ENCODE measurements at regions not wholly inside any gene's neighbourhood (a gene's known extent, or its start where the extent isn't known, plus 50 kb on each side); places are given as distances from the start of the nearest gene placed in this dataset.
"Not testable (repeated sequence)": the region's sequence is repeated elsewhere in the genome, so short reads cannot be mapped to it uniquely, and the experiment has no call there.

GRCh38 chr14:104472073-104472472 lies 107.5 kb upstream of the C14orf180 start:
- DNase-seq = no peak

DNA sequence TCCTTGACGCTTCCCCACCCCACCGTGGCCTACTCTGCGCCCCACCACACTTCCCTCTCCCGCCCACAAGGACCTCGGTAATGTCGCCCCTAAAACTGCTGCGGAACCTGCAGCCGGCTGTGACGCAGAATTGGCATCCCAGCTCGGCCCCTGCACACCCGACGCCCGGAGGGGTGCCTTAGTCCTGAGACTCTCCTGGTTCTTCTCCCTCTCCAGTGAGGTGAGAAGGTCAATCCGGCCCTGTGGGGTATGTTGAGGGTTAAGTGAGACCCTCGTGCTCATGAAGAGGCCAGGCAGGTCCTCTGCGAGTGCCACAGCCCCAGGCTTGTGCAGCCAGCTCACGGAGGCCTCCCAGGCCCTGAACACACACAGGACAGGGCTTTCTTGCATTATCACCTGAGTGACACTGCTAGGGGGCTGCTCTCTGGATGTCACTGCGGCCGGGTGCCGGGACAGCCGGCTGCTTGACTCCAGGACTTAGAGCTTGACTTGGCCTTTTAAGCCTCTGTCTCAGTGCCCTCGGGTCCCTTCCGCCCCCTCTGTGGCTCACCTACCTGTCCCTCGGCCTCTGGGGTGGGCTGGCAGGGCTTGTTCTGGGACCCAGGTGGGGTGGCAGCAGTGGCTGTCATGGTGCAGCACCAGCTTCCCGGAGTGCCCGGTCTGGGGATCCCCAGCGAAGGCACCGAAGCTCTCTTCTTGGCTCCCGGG lies 106.9 kb upstream of the C14orf180 start:
- no peak for DNase-seq

- DNase-seq = no peak
Observed at GRCh38 chr14:104473244-104473565, 106.4 kb upstream of the C14orf180 start.

DNA sequence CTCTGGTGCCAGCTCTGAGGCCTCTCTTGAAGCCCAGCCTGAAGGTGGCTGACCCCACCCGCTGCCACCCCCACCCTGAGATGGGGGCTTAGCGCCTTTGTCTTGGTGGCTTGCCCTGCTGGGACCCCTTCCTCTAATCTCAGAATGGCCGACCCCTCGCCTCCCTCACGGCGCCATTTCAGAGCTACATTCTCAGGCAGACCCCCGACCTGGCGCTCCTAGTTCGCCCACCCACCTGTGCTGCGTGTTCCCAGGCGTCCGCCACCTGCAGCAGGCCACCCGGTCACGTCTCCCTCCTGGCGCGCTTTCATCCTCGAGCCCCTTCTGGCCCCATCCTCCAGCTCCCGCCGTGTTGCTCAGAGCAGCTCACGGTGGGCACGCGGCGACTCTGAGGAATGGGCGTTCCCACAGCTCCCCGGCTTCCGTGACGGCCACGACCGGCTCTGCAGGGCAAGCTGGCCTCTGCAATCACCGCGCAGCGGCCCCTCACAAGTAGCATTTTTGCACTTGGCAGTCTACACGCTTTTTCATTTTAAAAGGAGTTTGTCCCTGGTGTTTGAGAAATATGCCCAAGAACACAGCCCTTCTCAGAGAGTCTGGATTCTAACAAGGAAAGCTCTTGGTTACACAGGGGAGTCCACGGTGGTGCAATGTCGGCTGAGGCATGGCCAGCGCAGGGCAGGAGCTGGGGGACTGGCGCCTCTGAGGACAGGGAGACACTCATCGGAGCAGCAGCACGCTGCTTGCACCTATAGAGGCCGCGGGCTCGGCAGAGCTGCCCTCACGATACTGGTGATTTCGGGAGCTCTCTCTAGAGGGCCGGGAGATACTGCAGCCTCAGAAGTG lies 105.7 kb upstream of the C14orf180 start:
- DNase-seq = no peak

DNA sequence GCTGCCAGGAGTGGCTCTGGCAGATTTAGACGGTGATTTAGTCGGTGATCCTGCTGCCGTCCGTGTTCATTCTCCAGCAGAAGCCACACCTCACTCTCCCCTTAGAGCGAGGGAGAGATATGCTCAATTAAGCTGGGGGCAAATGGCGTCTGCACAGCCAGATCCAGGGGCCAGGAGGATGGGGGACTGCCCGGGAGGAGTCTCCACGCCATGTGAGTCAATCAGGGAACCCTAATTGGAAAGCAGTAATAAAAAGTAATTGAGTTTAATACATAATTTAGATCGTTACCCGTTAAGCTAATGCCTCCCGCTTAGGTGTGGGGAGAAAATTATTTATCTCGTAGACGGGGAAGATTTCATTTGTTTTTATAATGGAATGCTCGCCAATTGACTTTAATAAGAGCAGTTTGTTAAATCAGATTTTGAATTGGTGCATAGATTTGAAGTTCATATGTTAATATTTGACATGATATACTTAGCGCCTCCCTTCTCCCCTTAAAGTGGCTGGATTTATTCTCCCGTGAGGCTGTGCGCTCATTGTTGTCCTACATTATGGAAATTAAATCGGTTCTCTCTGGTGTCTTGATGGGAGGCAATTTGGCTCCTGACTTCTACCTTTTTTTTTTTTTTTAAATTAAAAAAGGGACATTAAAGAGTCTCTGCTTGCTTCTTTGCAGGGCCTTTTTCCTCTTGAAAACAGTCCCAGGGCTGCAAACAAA lies 104.9 kb upstream of the C14orf180 start:
- DNase-seq = no peak

- no peak for DNase-seq
Observed at GRCh38 chr14:104475256-104475655, 104.3 kb upstream of the C14orf180 start.

GRCh38 chr14:104475802-104476201 lies 103.8 kb upstream of the C14orf180 start:
- no peak for DNase-seq

DNA sequence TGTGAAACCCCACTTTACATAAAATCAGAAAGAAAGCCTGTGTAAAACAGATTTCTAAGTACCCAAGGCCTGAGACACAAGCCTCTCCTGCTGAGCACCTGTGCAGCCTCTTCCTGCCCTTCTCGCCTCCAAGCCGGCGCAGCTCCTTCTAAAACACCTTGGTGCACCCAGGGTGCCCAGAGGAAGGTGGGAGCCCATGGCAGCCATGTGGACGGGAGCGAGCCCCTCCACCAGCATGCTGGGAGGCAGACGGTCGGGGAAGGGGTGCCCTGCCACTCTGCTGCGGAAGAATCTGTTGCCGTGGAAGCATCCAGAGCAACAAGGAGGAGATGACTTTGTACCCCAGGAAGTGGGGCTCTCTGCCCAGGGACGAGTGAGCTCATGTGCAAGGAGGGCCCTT lies 103.1 kb upstream of the C14orf180 start:
- no peak for DNase-seq

- DNase-seq = no peak
Observed at GRCh38 chr14:104477117-104477623, 102.4 kb upstream of the C14orf180 start.

DNA sequence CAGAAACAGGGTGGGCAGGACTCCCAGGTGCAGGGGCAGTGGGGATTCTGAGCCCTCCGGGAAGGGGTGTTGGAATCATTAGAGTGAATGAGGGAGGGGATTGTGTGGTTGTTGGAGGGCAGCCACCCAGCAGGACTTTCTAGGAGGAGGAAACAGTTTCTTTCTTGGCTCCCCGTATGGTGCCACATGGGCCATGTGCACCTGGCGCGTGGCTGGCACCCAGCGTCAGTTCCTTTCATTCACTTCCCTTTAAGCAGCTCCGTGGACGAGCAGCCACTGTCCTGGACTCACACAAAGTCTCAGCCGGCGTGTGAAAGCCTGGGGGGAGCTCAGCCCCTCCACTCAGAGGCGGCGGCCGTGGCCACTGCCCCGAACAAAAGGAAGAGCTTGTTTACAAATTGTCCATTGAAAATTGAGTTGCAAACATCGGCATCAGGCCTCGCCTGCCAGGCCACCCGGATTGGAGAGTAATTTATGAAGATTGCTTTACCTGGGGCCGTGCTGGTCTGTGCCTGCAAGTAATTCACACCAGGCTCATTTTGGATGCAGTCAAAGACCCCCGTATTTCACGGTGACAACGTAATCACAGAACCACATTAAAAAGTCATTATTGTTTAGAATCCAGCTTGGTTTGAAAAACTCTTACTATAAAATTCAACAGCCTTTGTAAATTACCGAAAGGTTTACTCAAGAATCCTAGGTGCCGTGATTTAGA lies 101.7 kb upstream of the C14orf180 start:
- DNase-seq = no peak

GRCh38 chr14:104478656-104479055 lies 100.9 kb upstream of the C14orf180 start:
- no peak for DNase-seq

GRCh38 chr14:104479901-104480300 lies 99.7 kb upstream of the C14orf180 start:
- DNase-seq = no peak

DNA sequence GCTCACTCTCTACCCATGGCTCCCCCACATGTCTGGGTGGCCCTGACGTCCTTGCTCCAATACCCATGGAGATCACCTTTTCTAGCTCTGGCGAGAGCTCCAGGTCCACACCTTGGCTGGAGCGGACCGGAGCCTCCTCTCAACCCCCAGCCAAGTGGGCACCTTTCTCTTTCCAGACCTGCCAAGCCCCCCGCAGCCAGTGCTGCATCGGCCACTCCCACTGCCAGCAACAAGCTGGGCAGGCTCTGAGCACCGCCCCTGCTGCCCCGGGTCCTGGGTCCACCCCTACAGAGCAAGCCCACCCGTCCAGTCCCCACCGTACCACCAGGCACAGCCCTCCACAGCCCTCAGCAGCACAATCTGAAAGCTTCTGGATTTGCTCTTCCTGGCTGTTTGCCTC lies 98.2 kb upstream of the C14orf180 start:
- DNase-seq = no peak

- DNase-seq = not testable (repeated sequence)
Observed at GRCh38 chr14:104482017-104482416, 97.5 kb upstream of the C14orf180 start.

DNA sequence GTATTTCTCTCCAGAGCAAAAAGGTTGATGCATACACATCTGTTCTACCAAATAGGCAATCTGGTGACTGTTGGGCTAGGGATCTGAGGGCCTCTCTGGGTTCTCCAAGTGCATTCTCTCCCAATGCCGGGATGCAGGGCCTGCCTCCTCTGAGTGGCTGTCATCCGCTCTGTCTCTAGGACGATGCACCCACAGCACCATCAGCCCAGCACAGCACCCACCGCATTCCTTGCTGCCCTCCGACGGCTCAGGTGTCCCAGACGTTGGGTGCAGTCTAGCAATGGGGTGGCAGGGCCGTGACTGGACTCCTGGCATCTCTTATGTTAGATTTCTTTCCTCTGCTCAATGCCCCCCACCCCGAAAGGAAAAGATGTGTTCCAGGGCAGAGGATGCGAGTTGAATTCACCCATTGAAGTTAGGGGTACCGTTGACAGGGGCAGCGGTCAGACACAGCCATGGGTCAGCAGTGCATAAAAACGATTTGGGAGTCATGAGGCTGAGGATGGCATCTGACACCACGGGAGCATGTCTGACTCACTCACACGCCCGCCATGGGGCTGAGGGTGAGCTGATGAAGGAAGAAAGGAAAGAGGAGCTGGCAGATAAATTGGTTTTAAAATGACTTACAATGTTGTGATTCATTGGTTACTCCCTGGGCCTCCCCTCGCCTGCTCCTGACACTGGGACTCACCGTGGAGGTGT lies 93.2 kb upstream of the C14orf180 start:
- DNase-seq = no peak

- DNase-seq = no peak
Observed at GRCh38 chr14:104494483-104494882, 85.1 kb upstream of the C14orf180 start.

DNA sequence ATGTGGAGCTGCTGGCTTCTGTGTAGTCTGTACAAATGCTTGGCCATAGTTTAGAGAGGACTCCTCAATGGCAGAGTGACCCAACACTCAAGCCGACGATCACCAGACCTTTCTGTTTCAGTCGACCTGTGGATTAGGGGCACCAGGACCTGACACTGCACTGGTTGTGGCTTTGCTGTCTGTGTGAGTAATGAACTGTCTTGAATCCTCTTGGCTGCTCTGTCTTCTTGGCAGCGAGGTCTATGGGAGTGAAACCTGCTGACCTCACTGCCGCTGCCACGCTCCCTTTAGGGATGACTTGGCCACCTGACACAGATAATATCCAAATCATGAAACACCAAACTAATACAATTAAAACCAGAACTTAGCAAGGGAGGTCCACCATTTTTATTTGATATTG lies 83.5 kb upstream of the C14orf180 start:
- no peak for DNase-seq

DNA sequence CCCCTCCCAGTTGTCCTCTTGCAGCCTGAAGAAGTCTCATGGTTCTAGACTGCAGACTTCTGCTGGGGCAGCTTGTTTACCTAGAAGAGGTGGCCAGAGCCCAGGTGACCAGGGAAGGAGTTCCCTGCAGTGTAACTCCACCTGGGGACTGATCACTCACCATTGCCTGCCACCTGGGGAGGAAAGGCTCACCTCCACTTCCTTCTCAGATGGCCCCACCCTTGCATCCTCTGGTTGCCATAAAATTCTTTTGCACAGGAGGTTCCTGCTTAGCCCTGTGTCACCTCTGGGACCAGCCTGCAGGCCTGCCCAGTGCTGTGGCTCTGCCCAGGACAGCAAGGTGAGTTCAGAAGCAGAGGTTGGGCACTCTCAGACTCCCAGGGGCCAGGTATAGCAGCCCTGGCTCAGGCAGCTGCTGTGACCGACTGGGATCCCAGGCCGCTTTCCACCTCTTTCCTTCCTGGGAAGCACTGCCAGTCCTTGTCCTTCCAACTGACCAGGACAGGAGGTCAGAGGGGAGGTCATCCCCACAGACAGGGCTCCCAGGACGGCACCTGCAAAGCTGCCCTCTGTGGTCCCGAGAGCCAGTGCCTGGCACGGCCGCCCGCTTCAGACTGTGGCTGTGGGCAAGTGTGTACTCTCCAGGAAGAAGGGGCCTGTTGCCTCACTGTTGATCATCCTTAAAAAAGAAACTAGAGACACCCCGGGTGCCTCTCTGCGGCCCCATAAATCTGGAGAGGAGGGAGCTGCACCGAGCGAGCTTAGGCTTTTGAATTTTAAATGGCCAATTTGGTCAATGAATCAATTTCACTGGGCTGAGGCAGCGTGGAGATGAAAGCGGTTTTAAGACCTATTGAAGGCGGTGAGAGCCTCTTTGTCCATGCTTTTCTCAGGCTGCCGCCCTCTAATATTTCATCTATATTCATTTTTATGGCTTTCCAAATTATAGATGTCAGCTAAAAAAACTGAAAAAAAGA lies 79.5 kb upstream of the C14orf180 start:
- DNase-seq = no peak

DNA sequence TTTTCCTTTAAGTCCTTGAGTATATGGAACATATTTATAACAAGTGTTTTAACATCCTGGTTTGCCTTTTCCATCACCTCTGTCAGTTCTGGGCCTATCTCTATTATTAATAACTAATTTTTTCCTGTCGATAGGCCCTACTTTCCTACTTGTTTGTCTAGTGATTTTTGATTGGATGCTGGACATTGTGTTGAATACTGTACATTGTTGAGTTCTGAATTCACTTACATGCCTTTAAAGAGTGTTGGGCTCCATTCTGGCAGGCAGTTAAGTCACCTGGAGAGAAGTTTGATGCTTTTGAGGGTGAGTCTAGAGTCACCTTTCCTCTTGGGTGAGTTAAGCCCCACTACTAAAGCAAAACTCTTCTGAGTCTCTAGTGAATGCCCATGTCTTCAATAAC lies 77.5 kb upstream of the C14orf180 start:
- no peak for DNase-seq

DNA sequence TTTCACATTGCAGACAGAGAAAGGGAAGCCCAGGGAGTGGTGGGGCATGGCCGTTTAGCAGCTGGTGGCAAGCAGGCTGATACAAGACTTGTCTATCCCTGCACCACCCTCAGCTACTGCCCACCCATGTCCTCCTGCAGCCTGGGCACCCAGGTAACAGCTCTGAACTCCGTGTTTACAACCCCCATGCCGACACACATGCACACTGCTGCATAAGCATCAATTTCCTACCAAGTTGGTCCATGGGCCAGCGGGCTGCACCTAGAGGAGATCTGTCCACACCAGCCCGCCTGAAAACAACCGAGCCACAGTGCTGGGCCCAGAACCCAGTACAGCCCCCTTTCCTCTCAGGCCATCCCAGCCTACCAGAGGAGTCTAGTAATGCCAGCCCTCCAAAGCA lies 75.9 kb upstream of the C14orf180 start:
- no peak for DNase-seq

DNA sequence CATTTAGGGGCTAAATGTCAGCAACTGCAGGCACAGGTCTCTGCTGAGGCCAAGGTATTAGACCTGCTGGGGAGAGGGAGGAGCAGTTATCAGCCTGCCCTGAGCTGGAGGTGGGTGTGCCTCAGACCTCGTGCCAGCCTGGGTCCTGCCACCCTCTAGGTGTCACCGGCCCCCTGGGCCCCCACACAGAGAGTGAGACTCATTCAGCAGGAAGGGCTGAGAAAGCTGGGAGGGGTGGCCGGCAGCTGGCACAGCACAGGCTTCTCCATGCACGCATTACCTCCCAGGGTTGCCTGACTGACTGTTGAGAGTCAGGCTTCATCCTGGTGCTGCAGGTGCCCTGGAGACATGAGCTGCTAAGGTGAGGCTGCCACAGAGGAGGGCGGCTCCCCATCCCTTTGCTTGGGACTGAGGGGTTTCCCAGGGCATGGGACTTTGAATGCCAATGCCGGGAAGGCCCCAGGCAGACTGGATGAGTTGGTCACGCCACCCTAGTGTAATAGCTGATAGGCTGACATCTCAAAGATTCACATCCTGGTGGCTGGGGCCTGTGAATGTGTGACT lies 75.3 kb upstream of the C14orf180 start:
- DNase-seq = no peak

Data from Kasumi-1 (cell line).